ENCODE measurements at regions not wholly inside any gene's neighbourhood (a gene's known extent, or its start where the extent isn't known, plus 50 kb on each side); places are given as distances from the start of the nearest gene placed in this dataset.

DNA sequence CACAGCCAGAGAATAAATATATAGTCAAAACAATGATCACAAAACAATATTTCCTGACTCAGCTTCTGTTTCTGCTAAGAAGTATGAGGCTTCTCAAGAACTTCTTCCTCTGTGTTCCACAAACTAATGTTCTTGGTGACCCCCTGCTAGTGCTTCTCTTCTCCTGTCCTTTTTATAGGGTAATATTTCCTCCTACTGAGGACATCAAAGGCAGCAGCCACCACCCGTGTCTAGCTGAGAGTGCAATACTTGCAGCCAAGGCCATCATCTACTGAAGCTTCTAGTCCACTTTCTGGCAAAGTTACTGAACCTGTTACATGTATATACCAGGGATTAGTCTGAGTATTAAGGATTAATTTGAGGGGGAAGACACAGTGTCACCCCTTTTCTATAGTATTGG is 83.7 kb upstream of the SLC12A2 start:
- no peak overlapping the region for H3K23ac ChIP-seq (ENCODE audit: insufficient read length, low read depth, low read length)
- peaks cover 2 to 5% of the 10 kb centered on the region in 2 experiments; a peak in 2 of 4 replicates for H3K4me1 Mint-ChIP-seq
- no peak overlapping the region for H2AFZ ChIP-seq (ENCODE audit: low read length)
- H4K91ac ChIP-seq (ENCODE audit: insufficient read length, low read depth, low read length) = no peak overlapping the region
- DNase-seq = no peak
- WGBS (ENCODE audit: extremely low coverage, insufficient read length, low lambda C conversion rate) = no CpG with 5 or more reads among the region's 1 CpG
- H3K23me2 ChIP-seq (ENCODE audit: insufficient read length, low read depth, low read length, poor library complexity, severe bottlenecking) = no peaks in the 10 kb centered on the region
- no peak overlapping the region for H2AK5ac ChIP-seq (ENCODE audit: insufficient read length, low read length)
- H3K4me3 Mint-ChIP-seq = no peak overlapping the region
- H2BK120ac ChIP-seq (ENCODE audit: low read depth, low read length, poor library complexity, severe bottlenecking) = no peak overlapping the region
- H3K56ac ChIP-seq (ENCODE audit: insufficient read length, low read depth, low read length) = no peak overlapping the region
- H3T11ph ChIP-seq (ENCODE audit: low read length) = no peak overlapping the region
- H3K9me3 ChIP-seq (ENCODE audit: control insufficient read depth, low read depth, low read length) = no peaks in the 10 kb centered on the region
- no peaks in the 10 kb centered on the region for H3K27me3 ChIP-seq (ENCODE audit: insufficient read depth, low read length)
- H3K36me3 Mint-ChIP-seq (ENCODE audit: insufficient read depth in 1 of 3, low read depth in 3 of 3) = no peaks in the 10 kb centered on the region
- no peaks in the 10 kb centered on the region for H3K79me2 ChIP-seq (ENCODE audit: insufficient read depth, low read length)
- no peaks in the 10 kb centered on the region for H3K27me3 Mint-ChIP-seq (ENCODE audit: low read depth)
- H3K14ac ChIP-seq (ENCODE audit: insufficient read depth, low read length) = no peak overlapping the region
- H4K20me1 ChIP-seq (ENCODE audit: control insufficient read depth, insufficient read depth, insufficient read length) = no peaks in the 10 kb centered on the region
- no peaks in the 10 kb centered on the region for H3K4me1 ChIP-seq (ENCODE audit: insufficient read depth, low read length)
- no peak overlapping the region for H2BK5ac ChIP-seq (ENCODE audit: insufficient read length, low read length)
- no peak overlapping the region for H4K8ac ChIP-seq (replicated peaks; ENCODE audit: insufficient read length, low read depth, low read length)
- H3K9ac ChIP-seq (ENCODE audit: extremely low read depth, insufficient read length, low read length) = no peak overlapping the region
- H3K18ac ChIP-seq (ENCODE audit: insufficient read length, low read depth, low read length) = no peak overlapping the region
- no peak overlapping the region for H4K5ac ChIP-seq (ENCODE audit: insufficient read length, low read depth, low read length)
- no peaks in the 10 kb centered on the region for H3K9me3 Mint-ChIP-seq
- H2BK20ac ChIP-seq (ENCODE audit: low read depth, low read length, poor library complexity, severe bottlenecking) = no peak overlapping the region
- H3K79me1 ChIP-seq (ENCODE audit: insufficient read depth, low read depth, low read length, poor library complexity, severe bottlenecking) = no peaks in the 10 kb centered on the region
- TF ChIP-seq CTCF (conservative IDR thresholded peaks at IDR 0.05) = no peak
- H3K27ac Mint-ChIP-seq = no peak overlapping the region
- H2BK15ac ChIP-seq (ENCODE audit: low read depth, low read length) = no peak overlapping the region
- H3K27ac ChIP-seq (ENCODE audit: insufficient read length, low read depth, low read length) = no peak overlapping the region
- no peak overlapping the region for H3K4me2 ChIP-seq (ENCODE audit: insufficient read depth, insufficient read length, low read length)
- no peak overlapping the region for H2BK12ac ChIP-seq (ENCODE audit: insufficient read length, low read depth, low read length)
- H3K4ac ChIP-seq (ENCODE audit: low read depth, low read length) = no peak overlapping the region
